ENCODE measurements at regions not wholly inside any gene's neighbourhood (a gene's known extent, or its start where the extent isn't known, plus 50 kb on each side); places are given as distances from the start of the nearest gene placed in this dataset.

DNA sequence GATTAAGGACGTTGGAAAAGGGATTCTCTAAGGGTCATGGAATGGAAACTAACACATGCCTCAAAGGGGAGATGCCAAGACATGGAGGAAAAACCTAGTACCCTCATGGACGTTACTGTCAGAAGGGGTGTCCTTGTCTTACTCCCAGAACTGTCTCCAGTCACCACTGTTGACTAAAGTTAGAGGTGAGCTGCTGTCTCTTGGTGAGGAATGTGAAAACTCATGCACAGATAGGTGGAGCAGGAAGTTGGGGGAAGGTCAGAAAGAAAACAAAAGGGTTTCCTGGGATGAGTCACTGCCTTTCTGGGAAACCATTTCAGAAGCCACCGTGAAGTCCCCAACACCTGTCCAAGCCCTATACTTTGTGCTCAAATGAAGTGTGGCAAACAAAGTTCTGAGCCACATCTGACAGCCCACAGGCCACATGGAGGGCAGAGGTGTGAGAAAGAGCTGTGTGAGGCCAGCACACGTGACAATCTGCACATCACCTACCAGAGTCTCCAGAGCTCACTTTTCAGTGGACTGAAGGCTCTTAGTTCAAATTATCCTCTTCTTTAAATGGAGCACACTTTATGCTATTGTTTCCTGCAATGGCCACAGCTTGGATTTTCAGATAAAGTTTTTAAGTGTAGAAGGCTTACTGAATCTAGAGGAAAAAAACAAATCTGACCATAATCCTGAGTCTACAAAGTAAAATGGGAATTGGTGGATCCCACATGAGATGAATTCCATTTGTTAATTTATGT lies 92.9 kb upstream of the EGLN3 start:
- Histone ChIP-seq H3K27me3 (no peaks in the 10 kb centered on the region), H3K9me3 (no peaks in the 10 kb centered on the region), H3K4me1 (ENCODE audit: control insufficient read depth in 1 of 2, insufficient read depth in 1 of 2, low read depth in 1 of 2, low read length in 1 of 2) (no peaks in the 10 kb centered on the region), H3K36me3 (no peaks in the 10 kb centered on the region), H3K4me3 (ENCODE audit: low read depth in 1 of 2, low read length in 1 of 2) (no peak overlapping the region), H3K27ac (no peak overlapping the region)
- TF ChIP-seq CTCF (IDR thresholded peaks at IDR 0.05): no peak

GRCh38 chr14:34041220-34041619 lies 90.3 kb upstream of the EGLN3 start:
- no peaks in the 10 kb centered on the region for H3K36me3 ChIP-seq
- H3K27ac ChIP-seq: no peak overlapping the region
- TF ChIP-seq CTCF (IDR thresholded peaks at IDR 0.05): no peak
- no peak overlapping the region for H3K4me3 ChIP-seq (ENCODE audit: low read depth in 1 of 2, low read length in 1 of 2)
- no peaks in the 10 kb centered on the region for H3K9me3 ChIP-seq
- H3K27me3 ChIP-seq: no peaks in the 10 kb centered on the region
- no peaks in the 10 kb centered on the region for H3K4me1 ChIP-seq (ENCODE audit: control insufficient read depth in 1 of 2, insufficient read depth in 1 of 2, low read depth in 1 of 2, low read length in 1 of 2)

DNA sequence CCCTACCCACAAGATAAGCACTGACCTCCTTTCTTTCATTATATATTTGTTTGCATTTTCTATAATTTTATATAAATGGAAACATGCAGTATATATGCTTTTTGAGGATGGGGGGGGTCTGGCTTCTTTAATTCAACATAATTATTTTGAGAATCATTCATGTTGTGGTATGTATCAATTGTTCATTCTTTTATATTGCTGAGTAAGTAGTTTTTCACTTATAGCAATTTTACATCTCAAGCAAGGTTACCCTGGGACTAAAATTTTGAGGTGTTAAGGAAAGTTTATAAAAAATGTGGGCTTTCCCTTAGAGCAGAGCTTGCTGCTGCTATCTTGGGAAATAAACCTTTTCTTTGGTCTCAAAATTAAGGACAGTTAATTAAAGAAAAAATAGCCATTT lies 89.9 kb upstream of the EGLN3 start:
- Histone ChIP-seq H3K4me3 (ENCODE audit: low read depth in 1 of 2, low read length in 1 of 2) (no peak overlapping the region), H3K36me3 (no peaks in the 10 kb centered on the region), H3K27ac (no peak overlapping the region), H3K9me3 (no peaks in the 10 kb centered on the region), H3K27me3 (no peaks in the 10 kb centered on the region), H3K4me1 (ENCODE audit: control insufficient read depth in 1 of 2, insufficient read depth in 1 of 2, low read depth in 1 of 2, low read length in 1 of 2) (no peaks in the 10 kb centered on the region)
- TF ChIP-seq CTCF (IDR thresholded peaks at IDR 0.05): no peak

- no peak overlapping the region for H3K27ac ChIP-seq
- no peaks in the 10 kb centered on the region for H3K9me3 ChIP-seq
- H3K36me3 ChIP-seq: no peaks in the 10 kb centered on the region
- no peaks in the 10 kb centered on the region for H3K4me1 ChIP-seq (ENCODE audit: control insufficient read depth in 1 of 2, insufficient read depth in 1 of 2, low read depth in 1 of 2, low read length in 1 of 2)
- no peak for TF ChIP-seq CTCF (IDR thresholded peaks at IDR 0.05)
- H3K27me3 ChIP-seq: no peaks in the 10 kb centered on the region
- H3K4me3 ChIP-seq (ENCODE audit: low read depth in 1 of 2, low read length in 1 of 2): no peak overlapping the region
Measured at GRCh38 chr14:34039428-34040047, 88.7 kb upstream of the EGLN3 start.

DNA sequence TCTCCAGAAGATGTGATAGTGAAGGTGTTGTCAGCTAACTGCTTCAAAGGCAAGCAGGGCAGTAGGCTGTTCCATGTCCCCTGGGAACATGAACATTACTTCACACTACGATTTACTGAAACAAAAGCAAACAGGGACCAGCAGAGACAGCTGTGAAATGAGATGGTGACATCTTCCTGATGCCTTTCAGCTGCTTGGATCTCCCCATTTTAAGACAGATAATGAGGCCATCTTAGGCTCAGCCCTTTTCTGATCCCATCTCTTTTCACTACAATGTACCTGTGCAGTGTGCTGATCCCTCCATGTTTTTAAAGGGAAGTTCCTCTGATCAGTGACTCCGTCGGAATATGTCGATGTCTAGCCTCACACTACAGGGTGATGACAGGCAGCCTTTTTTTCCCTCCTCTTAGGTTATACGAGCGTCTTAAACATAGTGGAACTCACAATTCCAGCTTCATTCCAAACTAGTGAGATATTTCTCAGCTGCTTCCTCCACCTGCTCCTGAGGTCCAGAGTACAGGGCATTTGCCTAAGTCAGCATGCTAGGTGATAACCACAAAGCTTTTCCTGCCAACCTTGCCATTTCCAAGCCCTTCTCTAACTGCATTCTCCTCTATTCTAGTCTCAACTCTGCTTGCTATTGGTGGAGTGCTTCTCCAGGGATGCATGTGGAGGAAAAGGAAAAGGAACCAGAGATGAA lies 87.6 kb upstream of the EGLN3 start:
- no peaks in the 10 kb centered on the region for H3K27me3 ChIP-seq
- H3K4me1 ChIP-seq (ENCODE audit: control insufficient read depth in 1 of 2, insufficient read depth in 1 of 2, low read depth in 1 of 2, low read length in 1 of 2): no peaks in the 10 kb centered on the region
- H3K4me3 ChIP-seq (ENCODE audit: low read depth in 1 of 2, low read length in 1 of 2): no peak overlapping the region
- no peaks in the 10 kb centered on the region for H3K36me3 ChIP-seq
- TF ChIP-seq CTCF (IDR thresholded peaks at IDR 0.05): no peak
- H3K27ac ChIP-seq: no peak overlapping the region
- no peaks in the 10 kb centered on the region for H3K9me3 ChIP-seq
